K562 (cell line): ENCODE measurements at regions not wholly inside any gene's neighbourhood (a gene's known extent, or its start where the extent isn't known, plus 50 kb on each side); places are given as distances from the start of the nearest gene placed in this dataset.

Source experiments
- ATAC-seq: fragments of 200-7000 bp; cut with Tn5 transposase; 3 replicates; pipeline ENCODE4 v1.9.1; 2020; ENCODE audit warnings: moderate library complexity
- BruUV-seq: library from RNA; stranded (reverse); fragments of 400-500 nt; replicated peaks from 2 replicates; lab custom pipeline; 2021; lab: Mats Ljungman, UMichigan
- CTCF ChIA-PET: fragments of 300-600 bp; formaldehyde crosslinking; extraction: SDS; loops from one replicate; lab custom pipeline; 2021; ENCODE audit warnings: low intra/inter-chr PET ratio; lab: Yijun Ruan, JAX
- POLR2A ChIA-PET: fragments of 300-600, 350-650 bp; sonication (Branson Sonifier 250); formaldehyde crosslinking; extraction: SDS; loops from one replicate; lab custom pipeline; 2021; ENCODE audit warnings: antibody characterized with exemption, inconsistent platforms; lab: Yijun Ruan, JAX
- DNase-seq, 4 experiments: peaks; one replicate each; pipeline versions ENCODE4 v3.0.0 to v3.0.0-alpha.2; 2011 to 2018; ENCODE audit warnings: low spot score in 3 of 4, mixed read lengths in 3 of 4; ENCODE audit errors: extremely low read depth in 1 of 4
- FAIRE-seq: peaks from 2 replicates; lab custom pipeline; 2011; peaks lifted over from hg19 to GRCh38; lab: Jason Lieb, UNC
- H2AFZ ChIP-seq: 2 replicates; pipeline ENCODE4 v1.6.0; 2011; ENCODE audit warnings: low read depth, low read length, control low read depth, inconsistent platforms
- H3K27ac ChIP-seq: fragments of 200-600 bp; 3 replicates; pipeline ENCODE4 v1.8.0; 2011; ENCODE audit warnings: low read depth, mild to moderate bottlenecking, control low read depth, inconsistent platforms, low read length, moderate library complexity, mixed read lengths; ENCODE audit errors: extremely low read depth
- H3K27me3 ChIP-seq, 2 experiments: fragments of 300-600 bp in 1 of 2; 2 replicates in 1 of 2; 3 replicates in 1 of 2; pipeline versions ENCODE4 v1.6.0 to v1.8.0; 2011; ENCODE audit warnings: inconsistent platforms in 2 of 2, low read length in 2 of 2, mild to moderate bottlenecking in 1 of 2, mixed read lengths in 1 of 2, moderate library complexity in 1 of 2; ENCODE audit not compliant: control insufficient read depth in 2 of 2, insufficient read depth in 2 of 2
- H3K36me3 ChIP-seq: fragments of 300-600 bp; 3 replicates; pipeline ENCODE4 v1.8.0; 2011; ENCODE audit warnings: mild to moderate bottlenecking, low read length, inconsistent platforms; ENCODE audit not compliant: control insufficient read depth, insufficient read depth
- H3K4me1 ChIP-seq, 2 experiments: fragments of 200-600 bp in 1 of 2; replicated peaks in 1 of 2; 2 replicates in 1 of 2; 3 replicates in 1 of 2; pipeline versions ENCODE4 v1.5.1 to v1.8.0; 2011; ENCODE audit warnings: inconsistent platforms in 2 of 2, low read length in 2 of 2, mild to moderate bottlenecking in 1 of 2, mixed read lengths in 1 of 2, moderate library complexity in 1 of 2; ENCODE audit not compliant: control insufficient read depth in 2 of 2, insufficient read depth in 2 of 2
- H3K4me2 ChIP-seq: 2 replicates; pipeline ENCODE4 v1.6.1; 2011; ENCODE audit warnings: low read length, control low read depth, inconsistent platforms, mixed read lengths; ENCODE audit not compliant: insufficient read depth
- H3K4me3 ChIP-seq: fragments of 200-600 bp; sonication (generic), shearing (Covaris generic); 2 replicates; pipeline ENCODE4 v1.5.1; 2016; ENCODE audit warnings: control low read depth, inconsistent platforms
- H3K79me2 ChIP-seq: fragments of 200-600 bp; 3 replicates; pipeline ENCODE4 v1.8.0; 2011; ENCODE audit warnings: low read length, inconsistent platforms; ENCODE audit not compliant: control insufficient read depth, insufficient read depth
- H3K9ac ChIP-seq, 2 experiments: 2 replicates each; pipeline versions ENCODE4 v1.6.0 to v1.6.1; 2011; ENCODE audit warnings: low read depth in 2 of 2, low read length in 2 of 2, control low read depth in 1 of 2, inconsistent platforms in 1 of 2, mild to moderate bottlenecking in 1 of 2, mixed read lengths in 1 of 2; ENCODE audit not compliant: insufficient read depth in 1 of 2
- H3K9me1 ChIP-seq: one replicate; pipeline ENCODE4 v1.6.0; 2011; ENCODE audit warnings: inconsistent platforms, mild to moderate bottlenecking, low read length, moderate library complexity; ENCODE audit not compliant: control insufficient read depth, insufficient read depth
- H3K9me3 ChIP-seq: replicated peaks from 2 replicates; pipeline ENCODE4 v1.5.1; 2011; ENCODE audit warnings: low read depth, low read length, inconsistent platforms; ENCODE audit not compliant: control insufficient read depth, insufficient read depth
- H4K20me1 ChIP-seq: replicated peaks from 2 replicates; pipeline ENCODE4 v1.6.1; 2011; ENCODE audit warnings: low read length, inconsistent platforms, mixed read lengths; ENCODE audit not compliant: control insufficient read depth, insufficient read depth
- CXXC5 ChIP-seq: fragments of 250-450 bp; sonication (Bioruptor Pico); IDR thresholded peaks from 2 replicates; pipeline ENCODE4 v1.8.0; 2022; ENCODE audit warnings: inconsistent platforms, mild to moderate bottlenecking, moderate library complexity
- U2AF2 ChIP-seq: fragments of 200-400 bp; formaldehyde crosslinking; optimal IDR thresholded peaks from 2 replicates; pipeline ENCODE3; 2017; ENCODE audit warnings: low read depth, mild to moderate bottlenecking, low read length
- ZBTB17 ChIP-seq: fragments of 450-650 bp; formaldehyde crosslinking; IDR thresholded peaks from 2 replicates; pipeline ENCODE4 v1.4.0; 2020; ENCODE audit warnings: mild to moderate bottlenecking
- ZNF444 ChIP-seq: fragments of 250-450 bp; sonication (Bioruptor Pico); IDR thresholded peaks from 2 replicates; pipeline ENCODE4 v1.4.0; 2020; ENCODE audit warnings: mild to moderate bottlenecking, moderate library complexity
- WGBS: fragments of 100-300 bp; shearing (Covaris generic); methylation state at CpG from one replicate; pipeline ENCODE4 v1.1.6; 2016; ENCODE audit warnings: low coverage, mixed read lengths; ENCODE audit not compliant: insufficient coverage; ENCODE audit errors: missing lambda C conversion rate; 5-methylcytosine and 5-hydroxymethylcytosine counted together
- in situ Hi-C: fragments of 300-500 bp; cut with MboI; formaldehyde crosslinking; loops from 4 replicates; pipeline ENCODE4 v1.15.0; 2018; ENCODE audit warnings: inconsistent platforms, mixed read lengths
- intact Hi-C: fragments of 100-400 bp; cut with micrococcal nuclease; formaldehyde crosslinking; loops from 2 replicates; pipeline ENCODE4 v1.14.2; 2022
- TF ChIP-seq, protein P1 (sequence below), 2 experiments: fragments of 150-350 bp in 1 of 2; IDR thresholded peaks; 2 replicates each; pipeline ENCODE4 v1.6.1; 2012 to 2016; ENCODE audit warnings: low read depth in 2 of 2, low read length in 2 of 2, mild to moderate bottlenecking in 1 of 2, moderate library complexity in 1 of 2
- TF ChIP-seq, protein P2 (sequence below): fragments of 250-450 bp; sonication (Bioruptor Pico); IDR thresholded peaks from 2 replicates; pipeline ENCODE4 v1.8.0; 2022; ENCODE audit warnings: inconsistent platforms, mild to moderate bottlenecking, moderate library complexity, borderline replicate concordance
- TF ChIP-seq, protein P3 (sequence below): sonication (generic); formaldehyde crosslinking; IDR thresholded peaks from 2 replicates; pipeline ENCODE4 v1.8.0; 2022; ENCODE audit warnings: mild to moderate bottlenecking, missing genetic modification reagents
- TF ChIP-seq, protein P4 (sequence below): fragments of 250-450 bp; sonication (Bioruptor Pico); IDR thresholded peaks from 2 replicates; pipeline ENCODE4 v1.8.0; 2021; ENCODE audit warnings: mild to moderate bottlenecking, moderate library complexity

DNA sequence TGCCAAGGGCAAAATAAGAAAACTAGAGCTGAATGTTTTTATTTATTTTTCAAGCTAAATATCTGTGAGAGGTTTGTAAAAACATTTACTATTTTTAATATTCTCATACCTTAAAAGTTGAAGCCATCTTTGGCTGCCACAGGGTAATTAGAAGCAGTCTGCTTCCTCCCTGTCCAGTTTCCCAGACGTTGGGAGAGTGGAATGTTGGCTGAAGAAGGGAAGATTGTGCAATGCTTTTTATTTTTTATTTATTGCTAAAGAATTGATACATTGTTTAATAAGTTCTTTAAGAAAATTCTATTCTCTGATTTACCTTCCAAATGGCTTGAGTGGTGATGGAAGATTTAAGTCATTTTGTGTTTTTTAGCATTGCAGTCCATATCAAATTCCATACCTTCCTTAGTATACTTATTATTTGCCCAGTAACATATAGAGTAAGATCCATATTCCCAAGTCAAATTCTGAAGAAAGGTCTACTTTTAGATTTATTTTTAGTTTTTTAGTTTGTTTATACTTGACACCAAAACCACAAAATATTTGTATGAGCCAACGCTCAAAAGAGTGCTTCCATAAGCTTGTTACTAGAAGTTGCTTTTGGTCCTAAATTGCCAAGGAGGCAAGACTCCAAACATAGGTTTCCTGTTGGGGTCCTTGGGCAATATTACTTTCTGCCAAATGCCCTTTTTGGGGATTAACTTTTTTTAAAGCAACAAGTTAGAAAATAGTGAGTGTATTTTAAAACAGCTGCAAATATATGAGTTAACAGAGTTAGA lies 124.0 kb upstream of the CPM start:
- CTCF ChIA-PET: no interaction called here
- Histone ChIP-seq H3K9ac (no peak overlapping the region), H3K27ac (no peak overlapping the region), H3K36me3 (no peaks in the 10 kb centered on the region), H3K79me2 (no peaks in the 10 kb centered on the region), H3K9me1 (no peaks in the 10 kb centered on the region), H3K4me1 (no peaks in the 10 kb centered on the region; a peak in 1 of 5 replicates), H4K20me1 (no peaks in the 10 kb centered on the region; the same call in 1 of the 2 replicates), H2AFZ (no peak overlapping the region), H3K9me3 (no peaks in the 10 kb centered on the region), H3K4me3 (no peak overlapping the region), H3K27me3 (peaks cover 5 to 8% of the 10 kb centered on the region in 2 experiments; a peak in 3 of 5 replicates), H3K4me2 (no peak overlapping the region)
- intact Hi-C loops: no loop called here
- in situ Hi-C loops: loop anchor here (25.0 kb wide), 1 partner anchor 195 kb away; no protein-coding TSS in a partner anchor
- ATAC-seq (no peak), DNase-seq (no peak), FAIRE-seq (peak; percentile 15)
- no TSS peak for BruUV-seq
- POLR2A ChIA-PET: no interaction called here
- WGBS: 0% methylated on average over 2 of the region's 2 CpGs
- TF ChIP-seq ZNF444 (CRISPR knock-in tag) (no peak), CXXC5 (CRISPR knock-in tag) (no peak), ZBTB17 (no peak), U2AF2 (no peak)
- TF ChIP-seq, protein P1, sequence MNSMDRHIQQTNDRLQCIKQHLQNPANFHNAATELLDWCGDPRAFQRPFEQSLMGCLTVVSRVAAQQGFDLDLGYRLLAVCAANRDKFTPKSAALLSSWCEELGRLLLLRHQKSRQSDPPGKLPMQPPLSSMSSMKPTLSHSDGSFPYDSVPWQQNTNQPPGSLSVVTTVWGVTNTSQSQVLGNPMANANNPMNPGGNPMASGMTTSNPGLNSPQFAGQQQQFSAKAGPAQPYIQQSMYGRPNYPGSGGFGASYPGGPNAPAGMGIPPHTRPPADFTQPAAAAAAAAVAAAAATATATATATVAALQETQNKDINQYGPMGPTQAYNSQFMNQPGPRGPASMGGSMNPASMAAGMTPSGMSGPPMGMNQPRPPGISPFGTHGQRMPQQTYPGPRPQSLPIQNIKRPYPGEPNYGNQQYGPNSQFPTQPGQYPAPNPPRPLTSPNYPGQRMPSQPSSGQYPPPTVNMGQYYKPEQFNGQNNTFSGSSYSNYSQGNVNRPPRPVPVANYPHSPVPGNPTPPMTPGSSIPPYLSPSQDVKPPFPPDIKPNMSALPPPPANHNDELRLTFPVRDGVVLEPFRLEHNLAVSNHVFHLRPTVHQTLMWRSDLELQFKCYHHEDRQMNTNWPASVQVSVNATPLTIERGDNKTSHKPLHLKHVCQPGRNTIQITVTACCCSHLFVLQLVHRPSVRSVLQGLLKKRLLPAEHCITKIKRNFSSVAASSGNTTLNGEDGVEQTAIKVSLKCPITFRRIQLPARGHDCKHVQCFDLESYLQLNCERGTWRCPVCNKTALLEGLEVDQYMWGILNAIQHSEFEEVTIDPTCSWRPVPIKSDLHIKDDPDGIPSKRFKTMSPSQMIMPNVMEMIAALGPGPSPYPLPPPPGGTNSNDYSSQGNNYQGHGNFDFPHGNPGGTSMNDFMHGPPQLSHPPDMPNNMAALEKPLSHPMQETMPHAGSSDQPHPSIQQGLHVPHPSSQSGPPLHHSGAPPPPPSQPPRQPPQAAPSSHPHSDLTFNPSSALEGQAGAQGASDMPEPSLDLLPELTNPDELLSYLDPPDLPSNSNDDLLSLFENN (IDR thresholded peaks at IDR 0.05; ENCODE audit: low read depth in 2 of 2, low read length in 2 of 2): no peak
- TF ChIP-seq, protein P2, sequence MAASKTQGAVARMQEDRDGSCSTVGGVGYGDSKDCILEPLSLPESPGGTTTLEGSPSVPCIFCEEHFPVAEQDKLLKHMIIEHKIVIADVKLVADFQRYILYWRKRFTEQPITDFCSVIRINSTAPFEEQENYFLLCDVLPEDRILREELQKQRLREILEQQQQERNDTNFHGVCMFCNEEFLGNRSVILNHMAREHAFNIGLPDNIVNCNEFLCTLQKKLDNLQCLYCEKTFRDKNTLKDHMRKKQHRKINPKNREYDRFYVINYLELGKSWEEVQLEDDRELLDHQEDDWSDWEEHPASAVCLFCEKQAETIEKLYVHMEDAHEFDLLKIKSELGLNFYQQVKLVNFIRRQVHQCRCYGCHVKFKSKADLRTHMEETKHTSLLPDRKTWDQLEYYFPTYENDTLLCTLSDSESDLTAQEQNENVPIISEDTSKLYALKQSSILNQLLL (CRISPR knock-in tag): no peak
- TF ChIP-seq, protein P3, sequence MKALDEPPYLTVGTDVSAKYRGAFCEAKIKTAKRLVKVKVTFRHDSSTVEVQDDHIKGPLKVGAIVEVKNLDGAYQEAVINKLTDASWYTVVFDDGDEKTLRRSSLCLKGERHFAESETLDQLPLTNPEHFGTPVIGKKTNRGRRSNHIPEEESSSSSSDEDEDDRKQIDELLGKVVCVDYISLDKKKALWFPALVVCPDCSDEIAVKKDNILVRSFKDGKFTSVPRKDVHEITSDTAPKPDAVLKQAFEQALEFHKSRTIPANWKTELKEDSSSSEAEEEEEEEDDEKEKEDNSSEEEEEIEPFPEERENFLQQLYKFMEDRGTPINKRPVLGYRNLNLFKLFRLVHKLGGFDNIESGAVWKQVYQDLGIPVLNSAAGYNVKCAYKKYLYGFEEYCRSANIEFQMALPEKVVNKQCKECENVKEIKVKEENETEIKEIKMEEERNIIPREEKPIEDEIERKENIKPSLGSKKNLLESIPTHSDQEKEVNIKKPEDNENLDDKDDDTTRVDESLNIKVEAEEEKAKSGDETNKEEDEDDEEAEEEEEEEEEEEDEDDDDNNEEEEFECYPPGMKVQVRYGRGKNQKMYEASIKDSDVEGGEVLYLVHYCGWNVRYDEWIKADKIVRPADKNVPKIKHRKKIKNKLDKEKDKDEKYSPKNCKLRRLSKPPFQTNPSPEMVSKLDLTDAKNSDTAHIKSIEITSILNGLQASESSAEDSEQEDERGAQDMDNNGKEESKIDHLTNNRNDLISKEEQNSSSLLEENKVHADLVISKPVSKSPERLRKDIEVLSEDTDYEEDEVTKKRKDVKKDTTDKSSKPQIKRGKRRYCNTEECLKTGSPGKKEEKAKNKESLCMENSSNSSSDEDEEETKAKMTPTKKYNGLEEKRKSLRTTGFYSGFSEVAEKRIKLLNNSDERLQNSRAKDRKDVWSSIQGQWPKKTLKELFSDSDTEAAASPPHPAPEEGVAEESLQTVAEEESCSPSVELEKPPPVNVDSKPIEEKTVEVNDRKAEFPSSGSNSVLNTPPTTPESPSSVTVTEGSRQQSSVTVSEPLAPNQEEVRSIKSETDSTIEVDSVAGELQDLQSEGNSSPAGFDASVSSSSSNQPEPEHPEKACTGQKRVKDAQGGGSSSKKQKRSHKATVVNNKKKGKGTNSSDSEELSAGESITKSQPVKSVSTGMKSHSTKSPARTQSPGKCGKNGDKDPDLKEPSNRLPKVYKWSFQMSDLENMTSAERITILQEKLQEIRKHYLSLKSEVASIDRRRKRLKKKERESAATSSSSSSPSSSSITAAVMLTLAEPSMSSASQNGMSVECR (CRISPR knock-in tag): no peak
- TF ChIP-seq, protein P4, sequence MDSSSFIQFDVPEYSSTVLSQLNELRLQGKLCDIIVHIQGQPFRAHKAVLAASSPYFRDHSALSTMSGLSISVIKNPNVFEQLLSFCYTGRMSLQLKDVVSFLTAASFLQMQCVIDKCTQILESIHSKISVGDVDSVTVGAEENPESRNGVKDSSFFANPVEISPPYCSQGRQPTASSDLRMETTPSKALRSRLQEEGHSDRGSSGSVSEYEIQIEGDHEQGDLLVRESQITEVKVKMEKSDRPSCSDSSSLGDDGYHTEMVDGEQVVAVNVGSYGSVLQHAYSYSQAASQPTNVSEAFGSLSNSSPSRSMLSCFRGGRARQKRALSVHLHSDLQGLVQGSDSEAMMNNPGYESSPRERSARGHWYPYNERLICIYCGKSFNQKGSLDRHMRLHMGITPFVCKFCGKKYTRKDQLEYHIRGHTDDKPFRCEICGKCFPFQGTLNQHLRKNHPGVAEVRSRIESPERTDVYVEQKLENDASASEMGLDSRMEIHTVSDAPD (CRISPR knock-in tag): no peak
